Islet precursor cell (in vitro differentiated cells): ENCODE measurements at regions not wholly inside any gene's neighbourhood (a gene's known extent, or its start where the extent isn't known, plus 50 kb on each side); places are given as distances from the start of the nearest gene placed in this dataset.

Experiments
- DNase-seq: peaks from one replicate; pipeline ENCODE4 v3.0.0-alpha.2; 2018

- no peak for DNase-seq
Observed at GRCh38 chr3:99087277-99087676, 185.8 kb upstream of the DCBLD2 start.

- no peak for DNase-seq
Observed at GRCh38 chr3:99084826-99085225, 183.3 kb upstream of the DCBLD2 start.

GRCh38 chr3:99084156-99084555, 182.7 kb upstream of the DCBLD2 start:
- no peak for DNase-seq

GRCh38 chr3:99071096-99071495, 169.6 kb upstream of the DCBLD2 start:
- DNase-seq: no peak

GRCh38 chr3:99069973-99070372, 168.5 kb upstream of the DCBLD2 start:
- no peak for DNase-seq

- DNase-seq: no peak
Observed at GRCh38 chr3:99066863-99067262, 165.4 kb upstream of the DCBLD2 start.

- no peak for DNase-seq
Observed at GRCh38 chr3:99049164-99049563, 147.7 kb upstream of the DCBLD2 start.

GRCh38 chr3:99041747-99042146, 140.3 kb upstream of the DCBLD2 start:
- DNase-seq: no peak

GRCh38 chr3:99031778-99032177, 130.3 kb upstream of the DCBLD2 start:
- no peak for DNase-seq

GRCh38 chr3:99023590-99024192, 122.2 kb upstream of the DCBLD2 start:
- no peak for DNase-seq

GRCh38 chr3:99021466-99021865, 120.0 kb upstream of the DCBLD2 start:
- DNase-seq: no peak

- no peak for DNase-seq
Observed at GRCh38 chr3:99016452-99016851, 115.0 kb upstream of the DCBLD2 start.

GRCh38 chr3:99013777-99014315, 112.4 kb upstream of the DCBLD2 start:
- no peak for DNase-seq

GRCh38 chr3:99013077-99013476, 111.6 kb upstream of the DCBLD2 start:
- no peak for DNase-seq

GRCh38 chr3:99012051-99012450, 110.6 kb upstream of the DCBLD2 start:
- DNase-seq: no peak

GRCh38 chr3:99009851-99010250, 108.4 kb upstream of the DCBLD2 start:
- no peak for DNase-seq

GRCh38 chr3:99006686-99007085, 105.2 kb upstream of the DCBLD2 start:
- no peak for DNase-seq

GRCh38 chr3:98999675-99000074, 98.2 kb upstream of the DCBLD2 start:
- no peak for DNase-seq

GRCh38 chr3:98994128-98994762, 92.8 kb upstream of the DCBLD2 start:
- no peak for DNase-seq

GRCh38 chr3:98991393-98991792, 89.9 kb upstream of the DCBLD2 start:
- no peak for DNase-seq

- DNase-seq: no peak
Observed at GRCh38 chr3:98990657-98991056, 89.2 kb upstream of the DCBLD2 start.

GRCh38 chr3:98986073-98986472, 84.6 kb upstream of the DCBLD2 start:
- DNase-seq: peak; percentile 96

GRCh38 chr3:98985431-98985830, 83.9 kb upstream of the DCBLD2 start:
- DNase-seq: no peak

- no peak for DNase-seq
Observed at GRCh38 chr3:98984024-98984423, 82.5 kb upstream of the DCBLD2 start.

- no peak for DNase-seq
Observed at GRCh38 chr3:98982351-98982750, 80.9 kb upstream of the DCBLD2 start.
